Aorta (tissue), 5 donors: ENCODE measurements at regions not wholly inside any gene's neighbourhood (a gene's known extent, or its start where the extent isn't known, plus 50 kb on each side); places are given as distances from the start of the nearest gene placed in this dataset.
"Not testable (repeated sequence)": the region's sequence is repeated elsewhere in the genome, so short reads cannot be mapped to it uniquely, and the experiment has no call there.

ENCODE experiments used
- ATAC-seq: fragments of 200-7000 bp; cut with Tn5 transposase; one replicate; pipeline ENCODE4 v1.9.1; 2022; ENCODE audit warnings: moderate library complexity; ENCODE audit not compliant: low FRiP score
- DNase-seq, 2 donors: peaks; one replicate each; pipeline ENCODE4 v3.0.0-alpha.2; 2020
- H3K27ac ChIP-seq, 2 donors: one replicate each; pipeline ENCODE4 v1.5.1; 2013; ENCODE audit warnings: low read length in 2 of 2, mild to moderate bottlenecking in 2 of 2, moderate library complexity in 2 of 2, control low read depth in 1 of 2, inconsistent platforms in 1 of 2, low read depth in 1 of 2
- H3K27me3 ChIP-seq, 2 donors: one replicate each; pipeline ENCODE4 v1.6.1; 2013; ENCODE audit warnings: control low read depth in 1 of 2, low read length in 1 of 2, mild to moderate bottlenecking in 1 of 2, moderate library complexity in 1 of 2; ENCODE audit not compliant: insufficient read depth in 2 of 2, control insufficient read depth in 1 of 2
- H3K36me3 ChIP-seq, 2 donors: one replicate each; pipeline ENCODE4 v1.6.1; 2013; ENCODE audit warnings: control low read depth in 1 of 2, low read length in 1 of 2, mild to moderate bottlenecking in 1 of 2; ENCODE audit not compliant: insufficient read depth in 2 of 2, control insufficient read depth in 1 of 2
- H3K4me1 ChIP-seq, 2 donors: one replicate each; pipeline ENCODE4 v1.6.1; 2013; ENCODE audit warnings: low read length in 2 of 2, control low read depth in 1 of 2, mild to moderate bottlenecking in 1 of 2, moderate library complexity in 1 of 2; ENCODE audit not compliant: insufficient read depth in 2 of 2, control insufficient read depth in 1 of 2
- H3K4me3 ChIP-seq, 2 donors: one replicate each; pipeline ENCODE4 v1.5.1; 2013; ENCODE audit warnings: low read length in 2 of 2, control low read depth in 1 of 2, mild to moderate bottlenecking in 1 of 2
- H3K9me3 ChIP-seq: one replicate; pipeline ENCODE4 v1.6.1; 2013; ENCODE audit warnings: mild to moderate bottlenecking, low read length; ENCODE audit not compliant: control insufficient read depth
- WGBS, 2 donors: extraction: QIAGEN DNeasy Blood & Tissue Kit; methylation state at CpG; one replicate each; pipeline ENCODE4 v1.1.7; 2013; 5-methylcytosine and 5-hydroxymethylcytosine counted together
- intact Hi-C, 2 donors: fragments of 100-400 bp; cut with DNase I; formaldehyde crosslinking; loops; one replicate each; pipeline versions ENCODE4 v1.14.2 to v1.15.0; 2022
- donor health status: healthy with polysubstance abuse.
- donor health status: Bipolar disorder and iron deficiency.
- donor health status: DM: no; HTN: no; CAD: no.
- donor health status: DM: no; HTN: no; CAD: no.
- donor health status: DM: yes; HTN: yes; CAD: no.

DNA sequence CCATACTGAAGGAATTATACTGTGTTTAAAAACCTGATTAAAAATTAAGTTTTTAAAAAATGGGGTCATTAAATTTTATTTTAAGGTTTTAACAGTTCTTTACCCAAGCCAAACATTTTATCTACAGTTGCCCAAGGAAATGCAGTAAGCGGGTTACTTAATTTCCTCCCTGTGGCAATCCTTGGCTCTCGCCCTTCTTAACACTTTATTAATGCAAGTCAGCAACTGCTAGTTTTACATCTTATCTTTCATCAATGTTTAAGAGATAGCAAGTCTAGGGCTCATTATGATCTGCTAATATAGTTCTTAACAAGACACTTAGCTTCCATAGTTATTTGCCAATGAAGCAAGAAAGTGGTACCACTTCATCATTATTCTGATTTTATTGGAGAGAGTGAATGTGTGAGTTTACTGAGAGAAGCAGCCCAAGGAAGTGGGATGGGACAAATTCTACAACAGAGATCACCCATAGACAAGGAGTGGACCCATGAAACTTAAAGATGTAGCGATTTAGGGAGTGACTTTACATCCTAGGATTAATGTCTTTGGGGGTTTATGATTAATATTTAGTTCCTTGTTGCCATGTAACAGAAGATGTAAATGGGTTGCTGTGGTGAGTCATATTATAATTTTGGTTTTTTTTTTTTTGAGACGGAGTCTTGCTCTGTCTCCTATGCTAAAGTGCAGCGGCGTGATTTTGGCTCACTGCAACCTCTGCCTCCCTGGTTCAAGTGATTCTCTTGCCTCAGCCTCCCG lies 1556.1 kb downstream of the SPATA31A7 start:
- H3K4me3 ChIP-seq, H3K4me1 ChIP-seq, ATAC-seq, H3K27ac ChIP-seq, H3K9me3 ChIP-seq, H3K36me3 ChIP-seq, DNase-seq, H3K27me3 ChIP-seq, intact Hi-C loops: not testable (repeated sequence)
- WGBS, 2 donors = no CpG with 5 or more reads among the region's 7 CpGs
